ENCODE measurements at regions not wholly inside any gene's neighbourhood (a gene's known extent, or its start where the extent isn't known, plus 50 kb on each side); places are given as distances from the start of the nearest gene placed in this dataset.

DNA sequence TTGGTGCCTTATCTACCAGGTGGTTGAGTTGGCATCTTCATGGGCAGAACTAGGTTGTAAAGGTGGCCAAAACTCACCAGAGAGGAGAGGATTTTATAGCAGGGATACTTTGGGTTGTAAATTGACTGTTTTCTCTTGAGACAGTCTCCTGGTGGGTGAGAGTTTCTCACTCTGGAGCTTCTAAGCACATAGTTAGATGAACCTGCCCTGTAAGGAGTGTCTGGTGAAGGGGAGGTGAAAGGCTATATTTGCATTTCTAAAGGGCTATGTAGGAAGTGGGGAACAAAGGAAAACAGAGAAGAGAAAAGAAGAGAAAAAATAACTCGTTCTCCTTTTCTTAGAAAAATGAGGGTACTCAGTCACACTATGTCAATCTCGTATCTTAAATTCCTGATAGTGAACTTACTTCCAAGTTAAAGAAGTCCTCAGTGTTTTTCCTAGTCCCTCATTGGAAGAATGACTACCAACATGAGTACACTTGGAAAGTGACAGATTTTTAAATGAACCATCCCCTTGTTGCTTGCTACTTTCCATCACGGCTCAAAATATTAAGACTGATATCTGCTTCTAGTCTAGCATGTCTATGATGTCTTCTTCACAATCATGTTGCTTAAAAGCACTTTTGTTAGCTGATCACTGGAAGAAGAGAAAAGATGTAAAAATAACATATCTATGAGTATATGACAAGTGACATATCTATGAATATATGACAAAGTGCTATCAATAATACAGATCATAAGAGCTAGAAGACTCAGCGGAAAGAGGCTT is 113.8 kb upstream of the P2RY1 start:
- no peak for ATAC-seq (ENCODE audit: low FRiP score)
- Histone ChIP-seq H3K4me1 (ENCODE audit: control insufficient read depth in 1 of 2, insufficient read depth in 2 of 2, low read length in 2 of 2) (no peaks in the 10 kb centered on the region), H3K36me3 (ENCODE audit: control insufficient read depth in 1 of 2, insufficient read depth in 2 of 2, low read length in 1 of 2) (no peaks in the 10 kb centered on the region), H3K4me3 (ENCODE audit: low read length in 2 of 2) (no peak overlapping the region), H3K27me3 (ENCODE audit: control insufficient read depth in 1 of 2, insufficient read depth in 2 of 2, low read length in 1 of 2) (no peaks in the 10 kb centered on the region), H3K9me3 (ENCODE audit: control insufficient read depth, low read length) (peaks cover 2% of the 10 kb centered on the region), H3K27ac (ENCODE audit: low read depth in 1 of 2, low read length in 2 of 2) (no peak overlapping the region)
- 70 to 71% methylated on average over 4 of the region's 4 CpGs for WGBS, 2 donors
- intact Hi-C loops (cut with DNase I) = no loop called here
- no peak for DNase-seq

DNA sequence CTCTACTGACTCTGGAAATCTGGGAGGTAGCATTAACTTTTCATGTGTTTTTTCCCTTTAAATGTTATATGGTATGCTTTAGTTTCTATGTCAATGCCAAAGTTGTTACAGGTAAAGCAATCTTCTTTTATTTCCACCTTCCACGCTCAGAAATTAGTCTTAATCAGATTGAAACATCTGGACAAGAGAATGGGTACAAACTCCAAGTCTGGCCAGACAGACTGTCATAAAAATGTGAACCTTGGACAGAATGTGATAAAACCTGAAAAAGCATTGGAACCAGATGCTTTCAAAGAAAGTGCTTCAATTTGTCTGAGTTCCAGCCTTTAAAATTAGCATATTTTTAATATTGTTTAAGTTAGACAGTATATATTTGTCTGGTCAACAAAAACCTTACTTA is 110.7 kb upstream of the P2RY1 start:
- no peaks in the 10 kb centered on the region for H3K36me3 ChIP-seq (ENCODE audit: control insufficient read depth in 1 of 2, insufficient read depth in 2 of 2, low read length in 1 of 2)
- no peaks in the 10 kb centered on the region for H3K27me3 ChIP-seq (ENCODE audit: control insufficient read depth in 1 of 2, insufficient read depth in 2 of 2, low read length in 1 of 2)
- no peak overlapping the region for H3K4me3 ChIP-seq (ENCODE audit: low read length in 2 of 2)
- intact Hi-C loops (cut with DNase I) = no loop called here
- H3K4me1 ChIP-seq (ENCODE audit: control insufficient read depth in 1 of 2, insufficient read depth in 2 of 2, low read length in 2 of 2) = no peaks in the 10 kb centered on the region
- 71 to 78% methylated on average over 1 of the region's 1 CpG for WGBS, 2 donors
- DNase-seq (no peak), ATAC-seq (ENCODE audit: low FRiP score) (no peak)
- H3K9me3 ChIP-seq (ENCODE audit: control insufficient read depth, low read length) = peaks cover 2% of the 10 kb centered on the region
- H3K27ac ChIP-seq (ENCODE audit: low read depth in 1 of 2, low read length in 2 of 2) = no peak overlapping the region

- no peaks in the 10 kb centered on the region for H3K4me1 ChIP-seq (ENCODE audit: control insufficient read depth in 1 of 2, insufficient read depth in 2 of 2, low read length in 2 of 2)
- WGBS, 2 donors = 52 to 57% methylated on average over 2 of the region's 2 CpGs
- DNase-seq (no peak), ATAC-seq (ENCODE audit: low FRiP score) (no peak)
- intact Hi-C loops (cut with DNase I) = no loop called here
- H3K36me3 ChIP-seq (ENCODE audit: control insufficient read depth in 1 of 2, insufficient read depth in 2 of 2, low read length in 1 of 2) = no peaks in the 10 kb centered on the region
- H3K27ac ChIP-seq (ENCODE audit: low read depth in 1 of 2, low read length in 2 of 2) = no peak overlapping the region
- H3K4me3 ChIP-seq (ENCODE audit: low read length in 2 of 2) = no peak overlapping the region
- no peaks in the 10 kb centered on the region for H3K9me3 ChIP-seq (ENCODE audit: control insufficient read depth, low read length)
- H3K27me3 ChIP-seq (ENCODE audit: control insufficient read depth in 1 of 2, insufficient read depth in 2 of 2, low read length in 1 of 2) = no peaks in the 10 kb centered on the region
These were observed 106.5 kb upstream of the P2RY1 start for GRCh38 chr3:152728231-152728980.

- Histone ChIP-seq H3K27me3 (ENCODE audit: control insufficient read depth in 1 of 2, insufficient read depth in 2 of 2, low read length in 1 of 2) (no peaks in the 10 kb centered on the region), H3K36me3 (ENCODE audit: control insufficient read depth in 1 of 2, insufficient read depth in 2 of 2, low read length in 1 of 2) (no peaks in the 10 kb centered on the region), H3K4me3 (ENCODE audit: low read length in 2 of 2) (no peak overlapping the region), H3K4me1 (ENCODE audit: control insufficient read depth in 1 of 2, insufficient read depth in 2 of 2, low read length in 2 of 2) (no peaks in the 10 kb centered on the region), H3K9me3 (ENCODE audit: control insufficient read depth, low read length) (no peaks in the 10 kb centered on the region), H3K27ac (ENCODE audit: low read depth in 1 of 2, low read length in 2 of 2) (no peak overlapping the region)
- DNase-seq (no peak), ATAC-seq (ENCODE audit: low FRiP score) (no peak)
- intact Hi-C loops (cut with DNase I) = no loop called here
- 87 to 88% methylated on average over 5 of the region's 5 CpGs for WGBS, 2 donors
These were observed 105.0 kb upstream of the P2RY1 start for GRCh38 chr3:152729906-152730305.

DNA sequence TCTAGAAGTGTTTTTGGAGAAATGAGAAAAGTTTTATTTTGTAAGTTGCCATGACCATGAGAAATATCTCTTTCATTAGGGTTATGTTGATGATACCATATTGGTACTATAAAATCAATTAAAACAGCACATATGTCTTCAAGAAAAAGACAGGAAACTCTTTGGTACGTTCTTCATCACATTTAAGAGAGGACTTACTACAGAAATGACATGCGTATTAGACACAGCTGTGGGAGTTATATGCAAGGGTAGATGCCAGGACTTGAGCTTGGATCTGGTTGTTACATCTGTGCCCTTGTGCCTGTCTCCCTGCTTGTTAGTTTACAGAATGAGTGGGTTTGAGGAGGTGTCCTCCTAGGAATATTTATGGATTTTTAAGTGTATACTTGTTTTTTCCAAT is 103.4 kb upstream of the P2RY1 start:
- Histone ChIP-seq H3K36me3 (ENCODE audit: control insufficient read depth in 1 of 2, insufficient read depth in 2 of 2, low read length in 1 of 2) (no peaks in the 10 kb centered on the region), H3K4me1 (ENCODE audit: control insufficient read depth in 1 of 2, insufficient read depth in 2 of 2, low read length in 2 of 2) (no peaks in the 10 kb centered on the region), H3K9me3 (ENCODE audit: control insufficient read depth, low read length) (no peaks in the 10 kb centered on the region), H3K27ac (ENCODE audit: low read depth in 1 of 2, low read length in 2 of 2) (no peak overlapping the region), H3K4me3 (ENCODE audit: low read length in 2 of 2) (no peak overlapping the region), H3K27me3 (ENCODE audit: control insufficient read depth in 1 of 2, insufficient read depth in 2 of 2, low read length in 1 of 2) (no peaks in the 10 kb centered on the region)
- 82 to 88% methylated on average over 2 of the region's 2 CpGs for WGBS, 2 donors
- intact Hi-C loops (cut with DNase I) = no loop called here
- ATAC-seq (ENCODE audit: low FRiP score) = no peak
- DNase-seq = no peak

GRCh38 chr3:152733584-152734119 is 101.3 kb upstream of the P2RY1 start:
- intact Hi-C loops (cut with DNase I) = no loop called here
- H3K4me1 ChIP-seq (ENCODE audit: control insufficient read depth in 1 of 2, insufficient read depth in 2 of 2, low read length in 2 of 2) = no peaks in the 10 kb centered on the region
- no peak overlapping the region for H3K27ac ChIP-seq (ENCODE audit: low read depth in 1 of 2, low read length in 2 of 2)
- H3K9me3 ChIP-seq (ENCODE audit: control insufficient read depth, low read length) = no peaks in the 10 kb centered on the region
- WGBS, 2 donors = 88 to 94% methylated on average over 2 of the region's 2 CpGs
- no peaks in the 10 kb centered on the region for H3K36me3 ChIP-seq (ENCODE audit: control insufficient read depth in 1 of 2, insufficient read depth in 2 of 2, low read length in 1 of 2)
- H3K4me3 ChIP-seq (ENCODE audit: low read length in 2 of 2) = no peak overlapping the region
- no peaks in the 10 kb centered on the region for H3K27me3 ChIP-seq (ENCODE audit: control insufficient read depth in 1 of 2, insufficient read depth in 2 of 2, low read length in 1 of 2)
- DNase-seq (no peak), ATAC-seq (ENCODE audit: low FRiP score) (no peak)

DNA sequence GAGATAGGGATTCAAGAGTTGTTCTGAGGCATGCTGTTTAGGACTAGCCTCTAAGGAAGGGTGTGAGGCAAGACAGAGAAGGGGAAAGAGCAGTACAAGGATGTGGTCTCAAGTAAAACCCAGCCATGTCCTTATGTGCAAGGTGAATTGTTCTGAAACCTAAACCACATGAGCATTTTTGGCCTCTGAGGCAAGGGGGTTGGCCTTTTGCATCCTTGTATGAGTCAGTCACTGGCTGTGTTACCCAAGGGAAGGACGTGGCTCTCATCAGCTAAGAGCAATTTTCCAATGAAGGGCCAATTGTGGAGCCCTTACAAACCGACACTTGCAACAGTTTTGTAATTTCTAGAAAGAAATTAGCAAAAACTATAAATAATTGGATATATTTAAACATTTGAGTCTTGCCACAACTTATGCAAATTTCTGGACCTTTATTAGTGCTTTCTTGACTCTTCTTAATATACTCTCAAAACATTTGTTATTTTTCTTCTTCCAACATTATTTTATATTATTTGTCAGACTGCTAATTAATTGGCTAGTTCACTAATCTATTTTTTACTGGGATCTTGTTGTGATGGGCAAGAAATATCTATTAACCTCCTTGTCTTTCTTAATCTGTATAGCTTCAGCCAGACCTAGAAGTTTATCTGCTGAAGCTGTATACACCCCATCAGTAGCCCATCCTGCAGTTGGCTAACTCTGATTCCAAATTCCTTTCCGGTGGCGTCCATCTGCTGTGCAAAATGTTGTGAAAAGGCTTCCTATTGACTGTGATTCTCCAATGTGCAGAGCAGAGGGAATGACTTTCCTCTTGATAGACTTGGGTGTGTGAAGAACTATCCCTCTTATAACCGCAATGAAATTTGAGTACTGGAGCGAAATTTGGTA is 97.7 kb upstream of the P2RY1 start:
- no peaks in the 10 kb centered on the region for H3K4me1 ChIP-seq (ENCODE audit: control insufficient read depth in 1 of 2, insufficient read depth in 2 of 2, low read length in 2 of 2)
- no peaks in the 10 kb centered on the region for H3K9me3 ChIP-seq (ENCODE audit: control insufficient read depth, low read length)
- no peaks in the 10 kb centered on the region for H3K36me3 ChIP-seq (ENCODE audit: control insufficient read depth in 1 of 2, insufficient read depth in 2 of 2, low read length in 1 of 2)
- no peaks in the 10 kb centered on the region for H3K27me3 ChIP-seq (ENCODE audit: control insufficient read depth in 1 of 2, insufficient read depth in 2 of 2, low read length in 1 of 2)
- no peak overlapping the region for H3K4me3 ChIP-seq (ENCODE audit: low read length in 2 of 2)
- no peak overlapping the region for H3K27ac ChIP-seq (ENCODE audit: low read depth in 1 of 2, low read length in 2 of 2)
- WGBS, 2 donors = 63 to 65% methylated on average over 6 of the region's 6 CpGs
- DNase-seq = no peak
- no peak for ATAC-seq (ENCODE audit: low FRiP score)
- intact Hi-C loops (cut with DNase I) = no loop called here

GRCh38 chr3:152738656-152739055 is 96.3 kb upstream of the P2RY1 start:
- H3K36me3 ChIP-seq (ENCODE audit: control insufficient read depth in 1 of 2, insufficient read depth in 2 of 2, low read length in 1 of 2) = no peaks in the 10 kb centered on the region
- no peaks in the 10 kb centered on the region for H3K4me1 ChIP-seq (ENCODE audit: control insufficient read depth in 1 of 2, insufficient read depth in 2 of 2, low read length in 2 of 2)
- WGBS, 2 donors = 32 to 35% methylated on average over 2 of the region's 2 CpGs
- ATAC-seq (ENCODE audit: low FRiP score) (no peak), DNase-seq (no peak)
- no peaks in the 10 kb centered on the region for H3K27me3 ChIP-seq (ENCODE audit: control insufficient read depth in 1 of 2, insufficient read depth in 2 of 2, low read length in 1 of 2)
- no peaks in the 10 kb centered on the region for H3K9me3 ChIP-seq (ENCODE audit: control insufficient read depth, low read length)
- no peak overlapping the region for H3K27ac ChIP-seq (ENCODE audit: low read depth in 1 of 2, low read length in 2 of 2)
- no peak overlapping the region for H3K4me3 ChIP-seq (ENCODE audit: low read length in 2 of 2)
- intact Hi-C loops (cut with DNase I) = no loop called here

Measured in aorta (tissue), 5 donors.